ENCODE measurements at regions not wholly inside any gene's neighbourhood (a gene's known extent, or its start where the extent isn't known, plus 50 kb on each side); places are given as distances from the start of the nearest gene placed in this dataset.

- Histone ChIP-seq H3K27ac (ENCODE audit: extremely low read length, insufficient read depth, low read length) (no peak overlapping the region), H3K27me3 (ENCODE audit: control insufficient read depth in 1 of 2, insufficient read depth in 2 of 2, low read length in 2 of 2) (no peaks in the 10 kb centered on the region), H3K4me2 (ENCODE audit: low read depth, low read length) (no peak overlapping the region), H2AFZ (ENCODE audit: low read length) (no peak overlapping the region), H3K36me3 (replicated peaks in 1 of 2; ENCODE audit: control insufficient read depth in 1 of 2, insufficient read depth in 2 of 2, low read length in 2 of 2) (no peaks in the 10 kb centered on the region), H3K4me1 (ENCODE audit: insufficient read depth, low read length) (no peaks in the 10 kb centered on the region), H4K20me1 (ENCODE audit: insufficient read depth, low read length) (no peaks in the 10 kb centered on the region), H3K9ac (ENCODE audit: insufficient read depth, low read depth, low read length) (no peak overlapping the region), H3K79me2 (ENCODE audit: insufficient read depth, low read length) (no peaks in the 10 kb centered on the region), H3K9me3 (ENCODE audit: low read length) (peaks cover 95% of the 10 kb centered on the region), H3K4me3 (replicated peaks in 1 of 3; ENCODE audit: insufficient read depth in 1 of 3, low read depth in 2 of 3, low read length in 3 of 3) (no peak overlapping the region)
- BruUV-seq (replicated peaks): no TSS peak
- ChIA-PET CTCF (ENCODE audit: low intra/inter-chr PET ratio, low total read pairs) (no interaction called here), POLR2A (no interaction called here)
- FAIRE-seq: no peak
- intact Hi-C loops (cut with micrococcal nuclease; ENCODE audit: unreplicated experiment) (no loop called here), in situ Hi-C loops (cut with HindIII; ENCODE audit: extremely low pct_ligation_motif_present, low pct_unique_long_range_greater_than_20kb) (no loop called here)
- ATAC-seq: no peak
- DNase-seq (ENCODE audit: low spot score): no peak
- WGBS (ENCODE audit: low lambda C conversion rate): 3% methylated on average over 3 of the region's 3 CpGs
- no peak for TF ChIP-seq ZNF776 (CRISPR knock-in tag; IDR thresholded peaks at IDR 0.05)
- no peak for TF ChIP-seq ZNF7 (CRISPR knock-in tag; IDR thresholded peaks at IDR 0.05)
- no peak for TF ChIP-seq KMT2A (CRISPR knock-in tag; IDR thresholded peaks at IDR 0.05)
- TF ChIP-seq ZNF468 (CRISPR knock-in tag; IDR thresholded peaks at IDR 0.05): no peak
- TF ChIP-seq ZNF607 (CRISPR knock-in tag; IDR thresholded peaks at IDR 0.05; ENCODE audit: borderline replicate concordance): no peak
- no peak for TF ChIP-seq HES4 (CRISPR knock-in tag; IDR thresholded peaks at IDR 0.05; ENCODE audit: borderline replicate concordance)
- TF ChIP-seq, protein P1, sequence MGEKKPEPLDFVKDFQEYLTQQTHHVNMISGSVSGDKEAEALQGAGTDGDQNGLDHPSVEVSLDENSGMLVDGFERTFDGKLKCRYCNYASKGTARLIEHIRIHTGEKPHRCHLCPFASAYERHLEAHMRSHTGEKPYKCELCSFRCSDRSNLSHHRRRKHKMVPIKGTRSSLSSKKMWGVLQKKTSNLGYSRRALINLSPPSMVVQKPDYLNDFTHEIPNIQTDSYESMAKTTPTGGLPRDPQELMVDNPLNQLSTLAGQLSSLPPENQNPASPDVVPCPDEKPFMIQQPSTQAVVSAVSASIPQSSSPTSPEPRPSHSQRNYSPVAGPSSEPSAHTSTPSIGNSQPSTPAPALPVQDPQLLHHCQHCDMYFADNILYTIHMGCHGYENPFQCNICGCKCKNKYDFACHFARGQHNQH (CRISPR knock-in tag; IDR thresholded peaks at IDR 0.05): no peak
- TF ChIP-seq, protein P2, sequence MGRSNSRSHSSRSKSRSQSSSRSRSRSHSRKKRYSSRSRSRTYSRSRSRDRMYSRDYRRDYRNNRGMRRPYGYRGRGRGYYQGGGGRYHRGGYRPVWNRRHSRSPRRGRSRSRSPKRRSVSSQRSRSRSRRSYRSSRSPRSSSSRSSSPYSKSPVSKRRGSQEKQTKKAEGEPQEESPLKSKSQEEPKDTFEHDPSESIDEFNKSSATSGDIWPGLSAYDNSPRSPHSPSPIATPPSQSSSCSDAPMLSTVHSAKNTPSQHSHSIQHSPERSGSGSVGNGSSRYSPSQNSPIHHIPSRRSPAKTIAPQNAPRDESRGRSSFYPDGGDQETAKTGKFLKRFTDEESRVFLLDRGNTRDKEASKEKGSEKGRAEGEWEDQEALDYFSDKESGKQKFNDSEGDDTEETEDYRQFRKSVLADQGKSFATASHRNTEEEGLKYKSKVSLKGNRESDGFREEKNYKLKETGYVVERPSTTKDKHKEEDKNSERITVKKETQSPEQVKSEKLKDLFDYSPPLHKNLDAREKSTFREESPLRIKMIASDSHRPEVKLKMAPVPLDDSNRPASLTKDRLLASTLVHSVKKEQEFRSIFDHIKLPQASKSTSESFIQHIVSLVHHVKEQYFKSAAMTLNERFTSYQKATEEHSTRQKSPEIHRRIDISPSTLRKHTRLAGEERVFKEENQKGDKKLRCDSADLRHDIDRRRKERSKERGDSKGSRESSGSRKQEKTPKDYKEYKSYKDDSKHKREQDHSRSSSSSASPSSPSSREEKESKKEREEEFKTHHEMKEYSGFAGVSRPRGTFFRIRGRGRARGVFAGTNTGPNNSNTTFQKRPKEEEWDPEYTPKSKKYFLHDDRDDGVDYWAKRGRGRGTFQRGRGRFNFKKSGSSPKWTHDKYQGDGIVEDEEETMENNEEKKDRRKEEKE (IDR thresholded peaks at IDR 0.05): no peak
- TF ChIP-seq, protein P3, sequence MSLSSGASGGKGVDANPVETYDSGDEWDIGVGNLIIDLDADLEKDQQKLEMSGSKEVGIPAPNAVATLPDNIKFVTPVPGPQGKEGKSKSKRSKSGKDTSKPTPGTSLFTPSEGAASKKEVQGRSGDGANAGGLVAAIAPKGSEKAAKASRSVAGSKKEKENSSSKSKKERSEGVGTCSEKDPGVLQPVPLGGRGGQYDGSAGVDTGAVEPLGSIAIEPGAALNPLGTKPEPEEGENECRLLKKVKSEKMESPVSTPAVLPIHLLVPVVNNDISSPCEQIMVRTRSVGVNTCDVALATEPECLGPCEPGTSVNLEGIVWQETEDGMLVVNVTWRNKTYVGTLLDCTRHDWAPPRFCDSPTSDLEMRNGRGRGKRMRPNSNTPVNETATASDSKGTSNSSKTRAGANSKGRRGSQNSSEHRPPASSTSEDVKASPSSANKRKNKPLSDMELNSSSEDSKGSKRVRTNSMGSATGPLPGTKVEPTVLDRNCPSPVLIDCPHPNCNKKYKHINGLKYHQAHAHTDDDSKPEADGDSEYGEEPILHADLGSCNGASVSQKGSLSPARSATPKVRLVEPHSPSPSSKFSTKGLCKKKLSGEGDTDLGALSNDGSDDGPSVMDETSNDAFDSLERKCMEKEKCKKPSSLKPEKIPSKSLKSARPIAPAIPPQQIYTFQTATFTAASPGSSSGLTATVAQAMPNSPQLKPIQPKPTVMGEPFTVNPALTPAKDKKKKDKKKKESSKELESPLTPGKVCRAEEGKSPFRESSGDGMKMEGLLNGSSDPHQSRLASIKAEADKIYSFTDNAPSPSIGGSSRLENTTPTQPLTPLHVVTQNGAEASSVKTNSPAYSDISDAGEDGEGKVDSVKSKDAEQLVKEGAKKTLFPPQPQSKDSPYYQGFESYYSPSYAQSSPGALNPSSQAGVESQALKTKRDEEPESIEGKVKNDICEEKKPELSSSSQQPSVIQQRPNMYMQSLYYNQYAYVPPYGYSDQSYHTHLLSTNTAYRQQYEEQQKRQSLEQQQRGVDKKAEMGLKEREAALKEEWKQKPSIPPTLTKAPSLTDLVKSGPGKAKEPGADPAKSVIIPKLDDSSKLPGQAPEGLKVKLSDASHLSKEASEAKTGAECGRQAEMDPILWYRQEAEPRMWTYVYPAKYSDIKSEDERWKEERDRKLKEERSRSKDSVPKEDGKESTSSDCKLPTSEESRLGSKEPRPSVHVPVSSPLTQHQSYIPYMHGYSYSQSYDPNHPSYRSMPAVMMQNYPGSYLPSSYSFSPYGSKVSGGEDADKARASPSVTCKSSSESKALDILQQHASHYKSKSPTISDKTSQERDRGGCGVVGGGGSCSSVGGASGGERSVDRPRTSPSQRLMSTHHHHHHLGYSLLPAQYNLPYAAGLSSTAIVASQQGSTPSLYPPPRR (CRISPR knock-in tag; IDR thresholded peaks at IDR 0.05; ENCODE audit: borderline replicate concordance): no peak
- TF ChIP-seq, protein P4, sequence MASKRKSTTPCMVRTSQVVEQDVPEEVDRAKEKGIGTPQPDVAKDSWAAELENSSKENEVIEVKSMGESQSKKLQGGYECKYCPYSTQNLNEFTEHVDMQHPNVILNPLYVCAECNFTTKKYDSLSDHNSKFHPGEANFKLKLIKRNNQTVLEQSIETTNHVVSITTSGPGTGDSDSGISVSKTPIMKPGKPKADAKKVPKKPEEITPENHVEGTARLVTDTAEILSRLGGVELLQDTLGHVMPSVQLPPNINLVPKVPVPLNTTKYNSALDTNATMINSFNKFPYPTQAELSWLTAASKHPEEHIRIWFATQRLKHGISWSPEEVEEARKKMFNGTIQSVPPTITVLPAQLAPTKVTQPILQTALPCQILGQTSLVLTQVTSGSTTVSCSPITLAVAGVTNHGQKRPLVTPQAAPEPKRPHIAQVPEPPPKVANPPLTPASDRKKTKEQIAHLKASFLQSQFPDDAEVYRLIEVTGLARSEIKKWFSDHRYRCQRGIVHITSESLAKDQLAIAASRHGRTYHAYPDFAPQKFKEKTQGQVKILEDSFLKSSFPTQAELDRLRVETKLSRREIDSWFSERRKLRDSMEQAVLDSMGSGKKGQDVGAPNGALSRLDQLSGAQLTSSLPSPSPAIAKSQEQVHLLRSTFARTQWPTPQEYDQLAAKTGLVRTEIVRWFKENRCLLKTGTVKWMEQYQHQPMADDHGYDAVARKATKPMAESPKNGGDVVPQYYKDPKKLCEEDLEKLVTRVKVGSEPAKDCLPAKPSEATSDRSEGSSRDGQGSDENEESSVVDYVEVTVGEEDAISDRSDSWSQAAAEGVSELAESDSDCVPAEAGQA (IDR thresholded peaks at IDR 0.05; ENCODE audit: low read depth): no peak
- TF ChIP-seq, protein P4 (CRISPR knock-in tag; IDR thresholded peaks at IDR 0.05; ENCODE audit: borderline replicate concordance): no peak
These were observed 90.5 kb upstream of the ZP4 start for GRCh38 chr1:237981223-237981622.
